GM18508 (cell line): ENCODE measurements at regions not wholly inside any gene's neighbourhood (a gene's known extent, or its start where the extent isn't known, plus 50 kb on each side); places are given as distances from the start of the nearest gene placed in this dataset.

ENCODE experiments used
- ATAC-seq: cut with Tn5 transposase; IDR thresholded peaks from one replicate; pipeline ENCODE4 v1.9.1; 2021; ENCODE audit warnings: moderate number of reproducible peaks; ENCODE audit not compliant: insufficient read depth, unreplicated experiment

- no peak for ATAC-seq
Measured at GRCh38 chr5:124592891-124593290, 153.5 kb downstream of the ZNF608 start.

- ATAC-seq: no peak
Measured at GRCh38 chr5:124591583-124591982, 154.9 kb downstream of the ZNF608 start.

DNA sequence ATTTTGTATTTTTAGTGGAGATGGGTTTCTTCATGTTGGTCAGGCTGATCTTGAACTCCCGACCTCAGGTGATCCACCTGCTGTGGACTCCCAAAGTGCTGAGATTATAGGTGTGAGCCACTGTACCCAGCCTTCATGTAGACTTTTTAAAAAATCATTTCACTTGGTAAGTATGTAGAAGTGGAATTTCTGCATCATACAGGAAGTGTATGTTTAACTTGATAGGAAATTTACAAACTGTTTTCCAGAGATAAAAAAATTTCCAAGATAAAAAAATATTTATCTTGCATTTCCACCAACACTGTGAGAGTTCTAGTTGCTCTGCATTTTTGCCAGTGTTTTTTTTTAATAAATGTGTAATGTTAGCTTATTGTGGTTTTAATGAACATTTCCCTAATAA is 155.8 kb downstream of the ZNF608 start:
- no peak for ATAC-seq

DNA sequence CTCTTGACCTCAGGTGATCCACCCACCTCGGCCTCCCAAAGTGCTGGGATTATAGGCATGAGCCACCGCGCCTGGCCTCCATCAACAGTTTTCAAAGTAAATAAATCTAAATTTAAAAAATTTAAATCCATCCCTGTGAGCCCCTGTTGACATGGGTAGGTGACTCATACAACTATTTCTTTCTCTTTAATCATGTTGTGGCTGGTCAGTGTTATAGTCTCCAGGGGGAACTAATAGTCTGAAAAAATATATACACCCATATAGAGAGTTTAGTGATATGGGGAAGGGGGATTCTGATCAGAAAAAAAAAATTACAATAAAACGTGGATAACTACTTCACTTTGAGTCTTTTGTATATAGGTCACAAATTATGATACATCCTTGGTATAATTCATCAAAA is 159.2 kb downstream of the ZNF608 start:
- no peak for ATAC-seq

DNA sequence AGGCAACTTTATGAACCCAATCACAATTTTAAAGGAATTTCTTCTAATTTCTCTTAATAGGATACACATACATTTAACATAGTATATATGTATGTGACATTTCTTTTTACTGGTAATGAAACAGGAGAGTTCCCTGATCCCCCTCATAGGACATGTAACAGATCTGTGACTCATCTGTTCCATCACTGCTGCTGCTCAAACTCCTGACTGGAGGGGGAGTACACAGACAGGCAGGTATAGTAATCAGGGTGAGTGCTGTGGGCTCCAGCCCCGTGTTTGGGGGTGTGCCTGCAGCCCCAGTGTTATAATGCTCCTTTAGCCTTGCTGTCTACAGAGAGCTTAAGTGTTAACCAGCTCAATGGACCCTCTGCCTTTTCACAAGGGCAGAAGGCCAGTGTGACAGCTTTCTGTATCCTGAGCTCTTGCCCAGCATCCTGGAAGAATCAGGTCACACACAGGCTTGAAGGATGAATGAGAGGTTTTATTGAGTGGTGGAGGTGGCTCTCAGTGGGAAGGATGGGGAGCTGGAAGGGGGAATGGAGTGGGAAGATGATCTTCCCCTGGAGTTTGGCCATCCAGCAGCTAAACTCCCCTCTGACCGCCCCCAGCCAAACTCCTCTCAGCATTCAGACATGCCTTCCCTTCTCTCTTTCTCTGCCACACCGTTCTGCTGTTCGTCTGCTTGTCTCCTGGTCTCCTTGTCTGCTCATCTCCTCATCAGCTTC is 161.3 kb downstream of the ZNF608 start:
- no peak for ATAC-seq

DNA sequence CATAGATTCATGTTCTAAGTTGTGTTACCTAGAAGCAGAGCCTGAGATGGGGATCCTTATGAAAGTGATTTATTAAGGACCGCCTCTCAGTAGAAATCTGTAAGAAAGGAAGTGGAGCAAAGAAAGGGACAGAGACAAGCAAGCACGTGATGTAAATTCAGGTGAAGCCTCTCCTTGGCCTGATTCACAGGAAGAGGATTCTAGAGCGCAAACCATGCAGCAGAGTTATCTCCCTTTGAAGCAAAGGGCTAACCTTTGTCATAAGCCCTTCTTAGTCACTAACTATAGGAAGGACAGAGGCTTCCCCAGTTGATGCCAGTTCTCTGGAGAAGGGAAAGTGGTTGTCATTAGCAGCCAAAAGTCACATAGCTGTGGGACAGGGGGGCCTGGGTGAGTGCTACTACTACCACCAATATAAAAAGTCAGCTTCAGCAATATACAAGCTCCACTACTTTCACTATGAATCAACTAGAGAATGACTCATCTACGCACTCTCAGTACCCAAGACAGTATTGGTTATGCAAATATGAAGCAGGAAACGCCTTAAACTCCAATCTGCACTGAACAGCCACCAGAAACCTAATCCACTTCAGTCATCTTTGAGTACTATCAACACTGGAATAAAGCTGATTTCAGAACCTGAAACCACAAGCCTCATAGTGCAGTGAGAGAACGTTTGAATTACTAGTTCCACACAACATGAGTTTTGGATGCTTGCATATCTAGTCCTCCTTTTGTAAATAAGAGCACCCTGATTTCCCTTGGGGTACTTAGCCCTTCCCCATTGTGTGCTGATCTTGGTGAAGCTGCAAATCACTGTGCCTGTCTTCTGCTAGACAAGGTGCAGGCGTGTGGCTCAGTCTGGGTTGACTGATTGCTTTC is 162.7 kb downstream of the ZNF608 start:
- peak; percentile 100 for ATAC-seq

DNA sequence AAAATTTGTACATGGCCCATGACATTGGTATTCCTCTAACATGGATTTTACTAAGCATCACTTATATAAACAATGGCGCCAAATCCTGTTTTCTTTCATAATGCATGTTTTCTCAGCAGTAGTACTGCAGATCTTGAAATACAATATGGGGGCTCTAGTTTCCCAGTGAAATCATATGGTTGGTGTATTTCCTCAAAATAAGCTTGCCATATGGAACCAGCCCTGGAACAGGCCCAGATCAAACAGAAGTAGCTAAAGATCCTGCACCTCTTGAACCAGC is 163.9 kb downstream of the ZNF608 start:
- ATAC-seq: no peak

GRCh38 chr5:124581738-124582560 is 164.5 kb downstream of the ZNF608 start:
- no peak for ATAC-seq

GRCh38 chr5:124580925-124581737 is 165.3 kb downstream of the ZNF608 start:
- no peak for ATAC-seq

GRCh38 chr5:124580512-124580911 is 165.9 kb downstream of the ZNF608 start:
- ATAC-seq: no peak

- ATAC-seq: peak; percentile 88
Measured at GRCh38 chr5:124576848-124577409, 169.5 kb downstream of the ZNF608 start.

DNA sequence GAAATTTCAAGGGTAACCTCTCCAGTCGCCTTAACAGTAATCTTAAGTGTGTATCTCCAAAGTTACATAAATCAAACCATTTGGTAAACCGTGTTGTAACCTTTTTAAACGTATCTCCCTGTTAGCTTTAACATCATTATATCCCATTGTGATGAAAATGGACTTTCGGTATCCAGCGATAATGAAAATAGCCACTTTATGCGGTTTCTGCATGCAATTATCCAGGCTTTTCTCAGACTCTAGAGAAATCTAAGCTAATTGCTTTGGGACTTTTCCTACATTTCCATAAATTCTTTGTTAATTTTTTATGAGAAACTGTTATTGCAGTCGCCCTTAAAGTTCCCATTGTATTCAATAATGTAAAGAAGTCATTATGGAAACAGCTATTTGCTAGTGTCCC is 170.7 kb downstream of the ZNF608 start:
- no peak for ATAC-seq

GRCh38 chr5:124574521-124575436 is 171.7 kb downstream of the ZNF608 start:
- no peak for ATAC-seq

- ATAC-seq: no peak
Measured at GRCh38 chr5:124572971-124573370, 173.5 kb downstream of the ZNF608 start.

GRCh38 chr5:124570285-124571035 is 176.0 kb downstream of the ZNF608 start:
- ATAC-seq: no peak

- no peak for ATAC-seq
Measured at GRCh38 chr5:124566875-124567450, 179.5 kb downstream of the ZNF608 start.

DNA sequence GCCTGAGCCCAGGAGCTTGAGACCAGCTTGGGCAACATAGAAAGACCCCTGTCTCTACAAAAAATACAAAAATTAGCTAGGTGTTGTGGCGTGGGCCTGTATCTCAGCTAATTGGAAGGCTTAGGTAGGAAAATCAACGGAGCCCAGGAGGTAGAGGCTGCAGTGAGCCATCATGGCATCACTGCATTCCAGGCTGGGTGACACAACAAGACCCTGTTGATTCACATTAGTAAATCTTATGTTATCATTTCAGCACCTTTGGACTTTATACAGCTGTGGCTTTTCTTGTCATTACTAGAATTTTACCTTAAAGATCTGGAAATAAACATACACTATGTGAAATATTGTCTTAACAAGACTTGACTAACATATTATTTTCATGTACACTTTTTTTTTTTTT is 185.0 kb downstream of the ZNF608 start:
- ATAC-seq: no peak

DNA sequence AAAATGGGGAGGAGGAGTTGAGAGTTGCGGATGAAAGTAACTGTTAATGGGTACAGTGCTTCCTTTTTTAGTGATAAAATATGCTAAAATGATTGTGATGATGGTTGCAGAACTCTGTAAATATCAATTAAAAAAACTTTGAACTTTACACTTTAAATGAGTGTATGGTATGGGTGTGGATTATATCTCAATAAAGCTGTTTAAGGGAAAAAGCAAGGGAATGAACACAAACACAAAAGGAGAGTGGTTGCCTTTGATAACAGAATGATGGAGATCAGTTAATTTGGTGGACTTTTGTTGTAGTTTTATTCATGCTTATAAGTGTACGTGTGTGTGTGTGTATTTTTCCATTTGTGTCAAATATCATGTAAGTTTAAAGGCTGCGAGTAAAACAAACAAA is 186.1 kb downstream of the ZNF608 start:
- no peak for ATAC-seq
